ENCODE measurements at regions not wholly inside any gene's neighbourhood (a gene's known extent, or its start where the extent isn't known, plus 50 kb on each side); places are given as distances from the start of the nearest gene placed in this dataset.

GRCh38 chr15:45854455-45855202, 219.8 kb downstream of the SQOR start:
- no peaks in the 10 kb centered on the region for H3K36me3 ChIP-seq (ENCODE audit: control insufficient read depth, insufficient read depth, low read length)
- CTCF ChIA-PET: no interaction called here
- in situ Hi-C loops (cut with HindIII; ENCODE audit: low pct_unique_long_range_greater_than_20kb, low sequenced_read_pairs): no loop called here

GRCh38 chr15:45855210-45855906, 220.5 kb downstream of the SQOR start:
- no peaks in the 10 kb centered on the region for H3K36me3 ChIP-seq (ENCODE audit: control insufficient read depth, insufficient read depth, low read length)
- ChIA-PET CTCF (no interaction called here), POLR2A (no interaction called here)
- 0 out of 2 replicates have a peak, but pooled peaks have one; percentile 42 for ATAC-seq
- TF ChIP-seq TCF7L2 (IDR thresholded peaks at IDR 0.05; ENCODE audit: low read depth, low read length) (0 out of 2 replicates have a peak, but pooled peaks have one; percentile 28), REST (IDR thresholded peaks at IDR 0.05; ENCODE audit: insufficient read depth in 1 of 2, low read depth in 2 of 2, low read length in 1 of 2) (no peak)
- BruUV-seq (replicated peaks): no TSS peak
- no peak for DNase-seq (ENCODE audit: low read depth, low spot score)
- no peaks in the 10 kb centered on the region for H3K4me1 ChIP-seq (ENCODE audit: control insufficient read depth, insufficient read depth, low read length)
- intact Hi-C loops (cut with micrococcal nuclease; ENCODE audit: unreplicated experiment) (no loop called here), in situ Hi-C loops (cut with HindIII; ENCODE audit: low pct_unique_long_range_greater_than_20kb, low sequenced_read_pairs) (no loop called here)
- H3K4me3 ChIP-seq (ENCODE audit: low read depth in 2 of 2, low read length in 2 of 2): no peak overlapping the region
- H3K27ac ChIP-seq (ENCODE audit: low read length): no peak overlapping the region
- H3K27me3 ChIP-seq (ENCODE audit: control insufficient read depth, insufficient read depth, low read length): no peaks in the 10 kb centered on the region
- H3K9me3 ChIP-seq (ENCODE audit: control insufficient read depth, insufficient read depth, low read depth, low read length): no peaks in the 10 kb centered on the region

More at GRCh38 chr15:45854455-45855202, 219.8 kb downstream of the SQOR start:
- intact Hi-C loops (cut with micrococcal nuclease; ENCODE audit: unreplicated experiment): no loop called here
- H3K4me3 ChIP-seq (ENCODE audit: low read depth in 2 of 2, low read length in 2 of 2): no peak overlapping the region
- H3K9me3 ChIP-seq (ENCODE audit: control insufficient read depth, insufficient read depth, low read depth, low read length): no peaks in the 10 kb centered on the region
- POLR2A ChIA-PET: no interaction called here
- H3K27me3 ChIP-seq (ENCODE audit: control insufficient read depth, insufficient read depth, low read length): no peaks in the 10 kb centered on the region
- ATAC-seq (no peak), DNase-seq (ENCODE audit: low read depth, low spot score) (no peak)
- no peaks in the 10 kb centered on the region for H3K4me1 ChIP-seq (ENCODE audit: control insufficient read depth, insufficient read depth, low read length)
- no peak overlapping the region for H3K27ac ChIP-seq (ENCODE audit: low read length)
- BruUV-seq (replicated peaks): no TSS peak
- TF ChIP-seq TCF7L2 (IDR thresholded peaks at IDR 0.05; ENCODE audit: low read depth, low read length) (no peak), REST (IDR thresholded peaks at IDR 0.05; ENCODE audit: insufficient read depth in 1 of 2, low read depth in 2 of 2, low read length in 1 of 2) (no peak), POLR2AphosphoS5 (IDR thresholded peaks at IDR 0.05; ENCODE audit: low read depth, low read length) (no peak), CTCF (IDR thresholded peaks at IDR 0.05) (no peak), SIN3A (IDR thresholded peaks at IDR 0.05; ENCODE audit: borderline replicate concordance, insufficient read depth, low read depth, low read length) (no peak)
